Keratinocyte (primary cell): ENCODE measurements at regions not wholly inside any gene's neighbourhood (a gene's known extent, or its start where the extent isn't known, plus 50 kb on each side); places are given as distances from the start of the nearest gene placed in this dataset.

Experiments used
- DNase-seq: peaks from one replicate; pipeline ENCODE4 v3.0.0-alpha.2; 2011; ENCODE audit warnings: low read depth, missing footprints, low spot score
- FAIRE-seq: peaks from 2 replicates; lab custom pipeline; 2011; peaks lifted over from hg19 to GRCh38; lab: Jason Lieb, UNC
- H2AFZ ChIP-seq: 2 replicates; pipeline ENCODE4 v1.6.0; 2012; ENCODE audit warnings: low read length, control low read depth, inconsistent platforms; ENCODE audit not compliant: control insufficient read depth
- H3K27ac ChIP-seq: 2 replicates; pipeline ENCODE4 v1.5.1; 2011; ENCODE audit warnings: low read length; ENCODE audit not compliant: control insufficient read depth, insufficient read depth
- H3K27me3 ChIP-seq: 3 replicates; pipeline ENCODE4 v1.6.0; 2011; ENCODE audit warnings: low read length; ENCODE audit not compliant: control insufficient read depth, insufficient read depth; ENCODE audit errors: extremely low read depth
- H3K36me3 ChIP-seq, 2 experiments: 2 replicates in 1 of 2; 3 replicates in 1 of 2; pipeline ENCODE4 v1.5.1; 2011; ENCODE audit warnings: low read length in 2 of 2, mild to moderate bottlenecking in 1 of 2; ENCODE audit not compliant: control insufficient read depth in 2 of 2, insufficient read depth in 2 of 2; ENCODE audit errors: extremely low read depth in 1 of 2
- H3K4me1 ChIP-seq: 3 replicates; pipeline ENCODE4 v1.5.1; 2011; ENCODE audit warnings: low read length; ENCODE audit not compliant: control insufficient read depth, insufficient read depth; ENCODE audit errors: extremely low read depth
- H3K4me2 ChIP-seq: 3 replicates; pipeline ENCODE4 v1.6.0; 2011; ENCODE audit warnings: low read depth, low read length; ENCODE audit not compliant: control insufficient read depth, insufficient read depth; ENCODE audit errors: extremely low read depth
- H3K4me3 ChIP-seq, 3 experiments: fragments of 200-600 bp in 1 of 3; sonication (generic) in 1 of 3; 2 replicates in 2 of 3; 3 replicates in 1 of 3; pipeline ENCODE4 v1.5.1; 2011 to 2016; ENCODE audit warnings: low read length in 3 of 3, mild to moderate bottlenecking in 3 of 3, control low read depth in 2 of 3, inconsistent platforms in 1 of 3, low read depth in 1 of 3, mixed read lengths in 1 of 3, mixed run types in 1 of 3, moderate library complexity in 1 of 3; ENCODE audit not compliant: control insufficient read depth in 2 of 3, insufficient read depth in 2 of 3; ENCODE audit errors: extremely low read depth in 1 of 3
- H3K79me2 ChIP-seq: 2 replicates; pipeline ENCODE4 v1.6.0; 2012; ENCODE audit warnings: low read length; ENCODE audit not compliant: control insufficient read depth, insufficient read depth
- H3K9ac ChIP-seq: 3 replicates; pipeline ENCODE4 v1.6.0; 2011; ENCODE audit warnings: low read length; ENCODE audit not compliant: control insufficient read depth, insufficient read depth; ENCODE audit errors: extremely low read depth
- H3K9me1 ChIP-seq: 3 replicates; pipeline ENCODE4 v1.6.0; 2011; ENCODE audit warnings: low read length; ENCODE audit not compliant: control insufficient read depth, insufficient read depth; ENCODE audit errors: extremely low read depth
- H3K9me3 ChIP-seq: 2 replicates; pipeline ENCODE4 v1.5.1; 2012; ENCODE audit warnings: low read depth, low read length; ENCODE audit not compliant: control insufficient read depth
- H4K20me1 ChIP-seq: 3 replicates; pipeline ENCODE4 v1.6.0; 2011; ENCODE audit warnings: low read length; ENCODE audit not compliant: control insufficient read depth, insufficient read depth; ENCODE audit errors: extremely low read depth
- CTCF ChIP-seq, 3 experiments: IDR thresholded peaks in 1 of 3; conservative IDR thresholded peaks in 1 of 3; optimal IDR thresholded peaks in 1 of 3; 2 replicates in 2 of 3; 3 replicates in 1 of 3; pipeline versions ENCODE3 to v1.5.1; 2011; ENCODE audit warnings: low read length in 3 of 3, mild to moderate bottlenecking in 3 of 3, moderate library complexity in 2 of 3, control low read depth in 1 of 3, inconsistent platforms in 1 of 3; ENCODE audit not compliant: insufficient read depth in 2 of 3; ENCODE audit errors: extremely low read depth in 1 of 3
- EZH2 ChIP-seq: IDR thresholded peaks from one replicate; pipeline ENCODE4 v1.6.1; 2012; ENCODE audit warnings: inconsistent platforms, mild to moderate bottlenecking, low read length, moderate library complexity
- dilution Hi-C: fragments of 300-500 bp; cut with MboI; formaldehyde crosslinking; loops from one replicate; pipeline ENCODE4 v1.7.0; 2020; ENCODE audit warnings: low sequenced_read_pairs; ENCODE audit not compliant: extremely low pct_ligation_motif_present

DNA sequence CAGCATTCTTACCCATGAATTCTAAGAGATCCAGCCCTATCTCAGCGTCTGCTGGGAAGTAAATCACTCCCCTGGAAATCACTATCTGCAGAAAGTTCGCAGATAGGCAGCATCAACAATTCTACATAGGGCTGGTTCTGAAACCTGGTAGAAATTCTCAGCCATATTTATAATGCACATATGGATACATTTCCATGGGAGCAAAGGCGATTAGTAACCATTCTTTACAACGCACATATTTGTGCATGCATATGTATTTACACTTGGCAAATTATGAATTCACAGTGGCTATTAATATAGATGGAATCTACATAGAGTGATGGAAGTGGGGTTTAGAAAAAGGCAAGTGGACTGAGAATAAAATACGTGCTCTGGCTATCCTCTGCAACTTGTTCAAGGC, 128.0 kb upstream of the FOXB1 start:
- TF ChIP-seq EZH2: no peak
- no peak for TF ChIP-seq CTCF (optimal IDR thresholded peaks at IDR 0.05 in 1 of 3, IDR thresholded peaks at IDR 0.05 in 1 of 3, conservative IDR thresholded peaks at IDR 0.05 in 1 of 3; ENCODE audit: extremely low read depth in 1 of 3, insufficient read depth in 2 of 3, low read length in 3 of 3)
- H3K9ac ChIP-seq: no peak overlapping the region
- no peaks in the 10 kb centered on the region for H3K9me3 ChIP-seq
- H3K4me2 ChIP-seq: no peak overlapping the region
- peaks cover 3% of the 10 kb centered on the region for H3K27me3 ChIP-seq
- no peak for FAIRE-seq
- H2AFZ ChIP-seq: no peak overlapping the region
- no peaks in the 10 kb centered on the region for H3K36me3 ChIP-seq
- dilution Hi-C loops: no loop called here
- H4K20me1 ChIP-seq: no peaks in the 10 kb centered on the region
- no peak for DNase-seq
- H3K79me2 ChIP-seq: no peaks in the 10 kb centered on the region
- H3K4me3 ChIP-seq: no peak overlapping the region
- peaks cover 7% of the 10 kb centered on the region for H3K4me1 ChIP-seq
- no peaks in the 10 kb centered on the region for H3K9me1 ChIP-seq
- H3K27ac ChIP-seq: no peak overlapping the region

DNA sequence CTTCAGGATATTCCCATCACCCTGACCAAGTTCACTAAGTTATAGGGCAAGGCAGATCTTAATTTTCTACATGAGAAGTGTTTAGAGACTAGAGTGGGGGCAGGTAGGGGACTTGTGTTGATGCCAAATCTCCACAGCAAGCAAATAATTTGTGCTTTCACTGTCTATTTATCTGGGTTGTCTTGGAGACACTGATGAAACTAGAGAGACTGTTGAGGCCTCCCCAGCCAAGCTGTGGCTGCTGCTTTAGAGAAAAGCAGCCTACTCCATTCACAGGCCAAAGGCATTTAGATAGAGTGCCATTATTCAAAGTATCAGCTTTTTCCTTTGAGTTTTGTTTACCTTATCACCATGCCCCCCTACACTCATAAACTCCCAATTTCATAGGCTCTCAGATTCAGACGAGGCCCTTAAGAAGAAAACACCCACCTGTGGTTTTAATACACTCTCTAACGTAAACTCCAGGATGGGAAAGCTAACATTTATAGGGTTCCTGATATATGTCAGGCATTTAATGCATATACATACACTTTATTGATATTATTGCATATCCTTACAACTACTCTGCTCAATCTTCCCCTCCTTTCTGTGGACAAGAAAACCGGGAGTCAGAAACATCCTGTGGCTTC, 130.4 kb upstream of the FOXB1 start:
- FAIRE-seq (no peak), DNase-seq (no peak)
- no peaks in the 10 kb centered on the region for H4K20me1 ChIP-seq
- no peak overlapping the region for H3K9ac ChIP-seq
- no peak overlapping the region for H2AFZ ChIP-seq
- no peaks in the 10 kb centered on the region for H3K9me1 ChIP-seq
- no peak for TF ChIP-seq EZH2
- TF ChIP-seq CTCF (optimal IDR thresholded peaks at IDR 0.05 in 1 of 3, IDR thresholded peaks at IDR 0.05 in 1 of 3, conservative IDR thresholded peaks at IDR 0.05 in 1 of 3; ENCODE audit: extremely low read depth in 1 of 3, insufficient read depth in 2 of 3, low read length in 3 of 3): no peak
- peaks cover 3% of the 10 kb centered on the region for H3K27me3 ChIP-seq
- no peaks in the 10 kb centered on the region for H3K4me1 ChIP-seq
- dilution Hi-C loops: no loop called here
- no peaks in the 10 kb centered on the region for H3K9me3 ChIP-seq
- no peak overlapping the region for H3K4me3 ChIP-seq
- no peak overlapping the region for H3K27ac ChIP-seq
- H3K79me2 ChIP-seq: no peaks in the 10 kb centered on the region
- no peaks in the 10 kb centered on the region for H3K36me3 ChIP-seq
- no peak overlapping the region for H3K4me2 ChIP-seq
